ENCODE measurements at regions not wholly inside any gene's neighbourhood (a gene's known extent, or its start where the extent isn't known, plus 50 kb on each side); places are given as distances from the start of the nearest gene placed in this dataset.

GRCh38 chr2:34738691-34739090 lies 1139.6 kb upstream of the FAM98A start:
- TF ChIP-seq, protein P1, sequence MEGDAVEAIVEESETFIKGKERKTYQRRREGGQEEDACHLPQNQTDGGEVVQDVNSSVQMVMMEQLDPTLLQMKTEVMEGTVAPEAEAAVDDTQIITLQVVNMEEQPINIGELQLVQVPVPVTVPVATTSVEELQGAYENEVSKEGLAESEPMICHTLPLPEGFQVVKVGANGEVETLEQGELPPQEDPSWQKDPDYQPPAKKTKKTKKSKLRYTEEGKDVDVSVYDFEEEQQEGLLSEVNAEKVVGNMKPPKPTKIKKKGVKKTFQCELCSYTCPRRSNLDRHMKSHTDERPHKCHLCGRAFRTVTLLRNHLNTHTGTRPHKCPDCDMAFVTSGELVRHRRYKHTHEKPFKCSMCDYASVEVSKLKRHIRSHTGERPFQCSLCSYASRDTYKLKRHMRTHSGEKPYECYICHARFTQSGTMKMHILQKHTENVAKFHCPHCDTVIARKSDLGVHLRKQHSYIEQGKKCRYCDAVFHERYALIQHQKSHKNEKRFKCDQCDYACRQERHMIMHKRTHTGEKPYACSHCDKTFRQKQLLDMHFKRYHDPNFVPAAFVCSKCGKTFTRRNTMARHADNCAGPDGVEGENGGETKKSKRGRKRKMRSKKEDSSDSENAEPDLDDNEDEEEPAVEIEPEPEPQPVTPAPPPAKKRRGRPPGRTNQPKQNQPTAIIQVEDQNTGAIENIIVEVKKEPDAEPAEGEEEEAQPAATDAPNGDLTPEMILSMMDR (IDR thresholded peaks at IDR 0.05; ENCODE audit: low read depth, low read length) = no peak
- H3K4me3 ChIP-seq = no peak overlapping the region
- peak in 1 of 2 donors; percentile 52 for DNase-seq (ENCODE audit: low read depth in 1 of 2, low spot score in 1 of 2)

DNA sequence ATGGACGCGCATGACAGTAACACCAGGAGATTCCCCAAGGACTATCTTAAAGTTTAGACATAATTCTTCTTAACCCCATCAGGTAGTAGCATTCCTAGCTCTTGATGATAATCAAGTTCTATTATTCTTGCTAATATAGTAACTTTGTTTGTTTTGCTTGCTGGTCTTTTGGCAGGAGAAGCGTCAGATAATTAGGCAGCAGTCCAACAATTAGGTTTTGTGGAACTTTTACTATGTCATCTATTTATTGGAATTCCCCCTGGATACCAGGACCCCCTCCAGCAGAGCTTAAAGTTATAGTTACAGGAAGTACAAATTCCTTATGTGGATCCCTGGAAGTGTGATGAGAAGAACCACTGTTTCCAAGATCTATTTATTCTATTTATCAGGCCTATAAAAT lies 1138.0 kb upstream of the FAM98A start:
- no peaks in the 10 kb centered on the region for H3K27me3 ChIP-seq
- TF ChIP-seq, protein P1 (IDR thresholded peaks at IDR 0.05; ENCODE audit: low read depth, low read length) = no peak
- no peak overlapping the region for H3K4me3 ChIP-seq
- H3K27ac ChIP-seq = peak overlapping the region; percentile 97
- H3K4me1 ChIP-seq (ENCODE audit: low read depth) = peaks cover 20% of the 10 kb centered on the region
- H3K36me3 ChIP-seq = no peaks in the 10 kb centered on the region
- no peak for DNase-seq (ENCODE audit: low read depth in 1 of 2, low spot score in 1 of 2)
- H3K9me3 ChIP-seq (ENCODE audit: low read depth) = no peaks in the 10 kb centered on the region

More at GRCh38 chr2:34738691-34739090, 1139.6 kb upstream of the FAM98A start:
- Histone ChIP-seq H3K27me3 (no peaks in the 10 kb centered on the region), H3K9me3 (ENCODE audit: low read depth) (no peaks in the 10 kb centered on the region), H3K36me3 (no peaks in the 10 kb centered on the region), H3K27ac (no peak overlapping the region), H3K4me1 (ENCODE audit: low read depth) (peaks cover 24% of the 10 kb centered on the region)

DNA sequence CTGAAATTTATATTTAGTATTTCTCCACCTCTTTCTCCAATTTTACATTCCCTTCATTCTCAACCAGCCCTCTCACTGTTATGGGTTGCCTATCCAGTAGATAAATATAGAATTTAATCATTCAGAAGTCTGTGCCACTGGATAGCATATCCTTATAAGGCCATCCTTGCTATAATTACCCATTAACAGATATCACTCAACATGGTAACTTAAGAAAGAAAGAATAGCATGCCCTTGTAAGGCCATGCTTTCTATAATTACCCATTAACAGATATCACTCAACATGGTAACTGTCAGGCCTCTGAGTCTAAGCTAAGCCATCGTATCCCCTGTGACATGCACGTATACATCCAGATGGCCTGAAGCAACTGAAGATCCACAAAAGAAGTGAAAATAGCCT lies 1137.4 kb upstream of the FAM98A start:
- peak in 1 of 2 donors; percentile 46 for DNase-seq (ENCODE audit: low read depth in 1 of 2, low spot score in 1 of 2)
- H3K4me1 ChIP-seq (ENCODE audit: low read depth) = peaks cover 18% of the 10 kb centered on the region
- TF ChIP-seq, protein P1 (IDR thresholded peaks at IDR 0.05; ENCODE audit: low read depth, low read length) = no peak
- no peaks in the 10 kb centered on the region for H3K27me3 ChIP-seq
- H3K4me3 ChIP-seq = no peak overlapping the region
- H3K9me3 ChIP-seq (ENCODE audit: low read depth) = no peaks in the 10 kb centered on the region
- H3K36me3 ChIP-seq = no peaks in the 10 kb centered on the region
- H3K27ac ChIP-seq = peak overlapping the region; percentile 97

DNA sequence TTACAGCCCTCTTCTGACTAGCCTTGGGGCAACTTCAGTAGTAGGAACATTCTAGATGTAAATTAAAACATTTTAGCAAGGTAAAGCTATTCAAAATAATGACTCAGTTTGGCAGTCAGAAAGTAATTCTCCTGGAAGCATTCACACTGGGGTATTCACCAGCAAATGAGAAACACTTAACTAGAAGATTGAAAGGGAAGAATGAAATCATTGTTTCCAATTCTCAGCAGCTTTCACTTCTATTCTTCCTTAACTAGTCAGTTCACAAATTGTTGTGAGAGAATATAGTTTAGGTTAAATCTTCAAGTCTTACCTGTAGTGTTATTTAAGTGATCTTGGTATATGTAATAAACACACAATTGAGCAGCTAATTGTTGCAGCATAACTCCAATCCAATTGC lies 1135.6 kb upstream of the FAM98A start:
- TF ChIP-seq, protein P1 (IDR thresholded peaks at IDR 0.05; ENCODE audit: low read depth, low read length) = no peak
- Histone ChIP-seq H3K36me3 (no peaks in the 10 kb centered on the region), H3K4me1 (ENCODE audit: low read depth) (peaks cover 17% of the 10 kb centered on the region), H3K27ac (peak overlapping the region; percentile 2), H3K9me3 (ENCODE audit: low read depth) (no peaks in the 10 kb centered on the region), H3K4me3 (no peak overlapping the region), H3K27me3 (no peaks in the 10 kb centered on the region)
- DNase-seq (ENCODE audit: low read depth in 1 of 2, low spot score in 1 of 2) = no peak

DNA sequence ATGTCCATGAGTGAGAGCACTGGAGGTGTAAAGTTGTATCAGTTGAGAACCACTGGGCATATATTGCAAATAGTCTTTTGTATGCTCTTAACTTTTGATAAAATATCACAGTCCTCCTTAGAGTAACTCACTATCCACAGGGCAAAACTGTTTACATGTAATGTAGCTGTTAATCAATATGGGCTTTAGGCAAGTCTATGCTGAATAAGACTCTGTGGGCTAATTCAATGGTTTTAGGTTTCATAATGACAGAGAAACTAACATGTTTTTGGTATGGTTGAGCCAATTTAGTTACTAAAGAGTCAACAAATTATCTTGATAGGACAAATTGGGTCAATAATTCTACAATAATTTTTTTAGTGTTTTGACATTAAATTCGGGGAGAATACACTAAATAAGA lies 1134.9 kb upstream of the FAM98A start:
- H3K27ac ChIP-seq = no peak overlapping the region
- DNase-seq (ENCODE audit: low read depth in 1 of 2, low spot score in 1 of 2) = no peak
- H3K27me3 ChIP-seq = no peaks in the 10 kb centered on the region
- H3K4me3 ChIP-seq = no peak overlapping the region
- TF ChIP-seq, protein P1 (IDR thresholded peaks at IDR 0.05; ENCODE audit: low read depth, low read length) = no peak
- H3K4me1 ChIP-seq (ENCODE audit: low read depth) = peaks cover 23% of the 10 kb centered on the region
- no peaks in the 10 kb centered on the region for H3K36me3 ChIP-seq
- no peaks in the 10 kb centered on the region for H3K9me3 ChIP-seq (ENCODE audit: low read depth)

- DNase-seq (ENCODE audit: low read depth in 1 of 2, low spot score in 1 of 2) = no peak
These were observed 1132.2 kb upstream of the FAM98A start for GRCh38 chr2:34731292-34731691.

More at GRCh38 chr2:34731292-34731691, 1132.2 kb upstream of the FAM98A start:
- Histone ChIP-seq H3K9me3 (ENCODE audit: low read depth) (no peaks in the 10 kb centered on the region), H3K4me1 (ENCODE audit: low read depth) (peaks cover 23% of the 10 kb centered on the region), H3K27me3 (no peaks in the 10 kb centered on the region), H3K27ac (no peak overlapping the region), H3K36me3 (no peaks in the 10 kb centered on the region), H3K4me3 (no peak overlapping the region)
- TF ChIP-seq, protein P1 (IDR thresholded peaks at IDR 0.05; ENCODE audit: low read depth, low read length) = no peak
